ENCODE measurements at regions not wholly inside any gene's neighbourhood (a gene's known extent, or its start where the extent isn't known, plus 50 kb on each side); places are given as distances from the start of the nearest gene placed in this dataset.
A peak's percentile ranks its signal among the peaks of the same experiment; 100 is the strongest.

- DNase-seq (ENCODE audit: low read depth) = peak; percentile 90
Observed at GRCh38 chr5:134063188-134063820, 51.2 kb upstream of the TCF7 start.

- DNase-seq (ENCODE audit: low read depth) = no peak
Observed at GRCh38 chr5:134059758-134060495, 54.6 kb upstream of the TCF7 start.

GRCh38 chr5:134055015-134055414, 50.2 kb upstream of the VDAC1 start:
- DNase-seq (ENCODE audit: low read depth) = no peak
